ENCODE measurements at regions not wholly inside any gene's neighbourhood (a gene's known extent, or its start where the extent isn't known, plus 50 kb on each side); places are given as distances from the start of the nearest gene placed in this dataset.

- Histone ChIP-seq H3K36me3 (ENCODE audit: insufficient read depth) (no peaks in the 10 kb centered on the region), H3K4me3 (no peak overlapping the region), H3F3A (replicated peaks; ENCODE audit: low read depth) (no peaks in the 10 kb centered on the region), H3K9me2 (ENCODE audit: insufficient read depth) (no peaks in the 10 kb centered on the region), H3K27me3 (ENCODE audit: insufficient read depth) (no peaks in the 10 kb centered on the region), H3K4me2 (no peak overlapping the region), H4K20me1 (replicated peaks; ENCODE audit: insufficient read depth) (no peaks in the 10 kb centered on the region), H3K79me2 (replicated peaks; ENCODE audit: insufficient read depth) (no peaks in the 10 kb centered on the region), H2AFZ (no peak overlapping the region), H3K27ac (ENCODE audit: low read depth) (no peak overlapping the region), H3K4me1 (ENCODE audit: insufficient read depth) (peaks cover 6% of the 10 kb centered on the region; the same call in 1 of the 2 replicates)
- no peak overlapping the region for H3K27ac Mint-ChIP-seq
- no peaks in the 10 kb centered on the region for H3K27me3 Mint-ChIP-seq (ENCODE audit: insufficient read depth, low read depth, poor library complexity)
- H3K36me3 Mint-ChIP-seq (ENCODE audit: low read depth), result no peaks in the 10 kb centered on the region
- H3K4me3 Mint-ChIP-seq, result no peak overlapping the region
- TF ChIP-seq EZH2 (IDR thresholded peaks at IDR 0.05; ENCODE audit: low read depth, unreplicated experiment), result no peak
- TF ChIP-seq STAT1 (IDR thresholded peaks at IDR 0.05; ENCODE audit: unreplicated experiment), result no peak
- no peak for TF ChIP-seq CTCF (conservative IDR thresholded peaks at IDR 0.05; ENCODE audit: low read depth in 2 of 2)
- no peak for TF ChIP-seq ZNF114 (CRISPR knock-in tag; IDR thresholded peaks at IDR 0.05)
- TF ChIP-seq ZNF462 (CRISPR knock-in tag; IDR thresholded peaks at IDR 0.05), result no peak
- no peak for TF ChIP-seq CREB1 (CRISPR knock-in tag; IDR thresholded peaks at IDR 0.05; ENCODE audit: low read depth)
- no peak for TF ChIP-seq ETS1 (IDR thresholded peaks at IDR 0.05)
- TF ChIP-seq NANOG (IDR thresholded peaks at IDR 0.05; ENCODE audit: borderline replicate concordance), result no peak
- no peak for TF ChIP-seq POLR2AphosphoS5 (IDR thresholded peaks at IDR 0.05; ENCODE audit: low read depth)
- TF ChIP-seq EZH2phosphoT487 (IDR thresholded peaks at IDR 0.05; ENCODE audit: unreplicated experiment), result no peak
- no peaks in the 10 kb centered on the region for H3K9me3 Mint-ChIP-seq
- ATAC-seq (no peak), DNase-seq (ENCODE audit: low spot score) (no peak)
- H3K4me1 Mint-ChIP-seq, result peaks cover 15% of the 10 kb centered on the region
Observed at GRCh38 chr4:20565075-20565721, 135.1 kb upstream of the PACRGL start.

Data from GM23338 (cell line).